D721Med (cell line): ENCODE measurements at regions not wholly inside any gene's neighbourhood (a gene's known extent, or its start where the extent isn't known, plus 50 kb on each side); places are given as distances from the start of the nearest gene placed in this dataset.

Experiments
- DNase-seq: peaks from one replicate; pipeline ENCODE4 v3.0.0; 2011; ENCODE audit warnings: low spot score; ENCODE audit not compliant: insufficient read length
- FAIRE-seq: peaks from 2 replicates; lab custom pipeline; 2011; peaks lifted over from hg19 to GRCh38; lab: Jason Lieb, UNC
- TF ChIP-seq, protein P1 (sequence below): IDR thresholded peaks from 2 replicates; pipeline ENCODE4 v1.5.1; 2012; ENCODE audit warnings: mild to moderate bottlenecking, control low read depth; ENCODE audit not compliant: insufficient read depth; ENCODE audit errors: missing control alignments

DNA sequence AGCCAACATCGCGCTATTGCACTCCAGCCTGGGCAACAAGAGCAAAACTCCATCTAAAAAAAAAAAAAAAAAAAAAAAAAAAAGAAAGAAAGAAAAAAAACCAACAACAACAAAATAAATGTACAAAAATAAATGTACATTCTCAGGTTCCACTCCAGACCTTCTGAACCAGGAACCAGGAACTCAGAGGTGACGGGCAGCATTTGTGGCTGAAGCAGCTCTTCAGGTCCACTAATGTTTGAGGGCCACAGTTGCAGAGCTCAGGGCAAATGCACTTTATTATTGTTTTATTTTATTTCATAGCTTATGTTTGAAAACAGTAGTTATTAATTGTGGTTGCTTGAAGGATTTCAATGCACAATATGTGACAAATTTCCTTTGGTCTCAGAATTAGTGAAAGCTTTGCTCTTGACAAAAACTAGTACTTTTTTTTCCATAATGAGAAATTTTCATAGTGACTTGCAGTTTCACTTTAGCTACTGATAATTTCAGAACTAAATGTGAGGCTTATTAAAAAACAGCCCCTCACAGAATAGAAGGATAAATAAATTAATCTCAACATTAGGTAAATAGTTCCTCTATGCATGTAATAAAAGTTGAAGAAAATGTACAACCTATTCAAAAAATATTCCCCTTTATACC, 378.4 kb upstream of the SPHKAP start:
- no peak for FAIRE-seq
- no peak for DNase-seq
- TF ChIP-seq, protein P1, sequence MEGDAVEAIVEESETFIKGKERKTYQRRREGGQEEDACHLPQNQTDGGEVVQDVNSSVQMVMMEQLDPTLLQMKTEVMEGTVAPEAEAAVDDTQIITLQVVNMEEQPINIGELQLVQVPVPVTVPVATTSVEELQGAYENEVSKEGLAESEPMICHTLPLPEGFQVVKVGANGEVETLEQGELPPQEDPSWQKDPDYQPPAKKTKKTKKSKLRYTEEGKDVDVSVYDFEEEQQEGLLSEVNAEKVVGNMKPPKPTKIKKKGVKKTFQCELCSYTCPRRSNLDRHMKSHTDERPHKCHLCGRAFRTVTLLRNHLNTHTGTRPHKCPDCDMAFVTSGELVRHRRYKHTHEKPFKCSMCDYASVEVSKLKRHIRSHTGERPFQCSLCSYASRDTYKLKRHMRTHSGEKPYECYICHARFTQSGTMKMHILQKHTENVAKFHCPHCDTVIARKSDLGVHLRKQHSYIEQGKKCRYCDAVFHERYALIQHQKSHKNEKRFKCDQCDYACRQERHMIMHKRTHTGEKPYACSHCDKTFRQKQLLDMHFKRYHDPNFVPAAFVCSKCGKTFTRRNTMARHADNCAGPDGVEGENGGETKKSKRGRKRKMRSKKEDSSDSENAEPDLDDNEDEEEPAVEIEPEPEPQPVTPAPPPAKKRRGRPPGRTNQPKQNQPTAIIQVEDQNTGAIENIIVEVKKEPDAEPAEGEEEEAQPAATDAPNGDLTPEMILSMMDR = no peak

DNA sequence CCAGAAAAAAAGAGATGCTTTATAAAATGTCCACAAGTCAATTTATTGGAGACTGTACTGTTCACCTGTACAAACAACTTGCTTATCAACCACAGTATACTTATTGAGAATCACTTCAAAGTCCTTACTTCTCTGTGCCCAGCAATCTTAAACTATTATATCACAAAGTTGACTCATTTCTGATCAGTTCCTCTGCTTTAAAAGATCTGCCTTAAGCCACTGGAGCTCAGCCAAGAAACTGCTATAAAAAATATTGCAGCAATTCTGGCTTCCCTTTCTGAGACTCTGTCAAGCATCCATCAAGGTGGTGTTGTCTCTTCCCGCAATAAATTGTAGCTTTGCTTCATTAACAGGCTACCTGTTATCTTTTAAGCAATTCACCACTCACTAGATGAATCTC, 375.2 kb upstream of the SPHKAP start:
- TF ChIP-seq, protein P1 = no peak
- DNase-seq = no peak
- FAIRE-seq = no peak

DNA sequence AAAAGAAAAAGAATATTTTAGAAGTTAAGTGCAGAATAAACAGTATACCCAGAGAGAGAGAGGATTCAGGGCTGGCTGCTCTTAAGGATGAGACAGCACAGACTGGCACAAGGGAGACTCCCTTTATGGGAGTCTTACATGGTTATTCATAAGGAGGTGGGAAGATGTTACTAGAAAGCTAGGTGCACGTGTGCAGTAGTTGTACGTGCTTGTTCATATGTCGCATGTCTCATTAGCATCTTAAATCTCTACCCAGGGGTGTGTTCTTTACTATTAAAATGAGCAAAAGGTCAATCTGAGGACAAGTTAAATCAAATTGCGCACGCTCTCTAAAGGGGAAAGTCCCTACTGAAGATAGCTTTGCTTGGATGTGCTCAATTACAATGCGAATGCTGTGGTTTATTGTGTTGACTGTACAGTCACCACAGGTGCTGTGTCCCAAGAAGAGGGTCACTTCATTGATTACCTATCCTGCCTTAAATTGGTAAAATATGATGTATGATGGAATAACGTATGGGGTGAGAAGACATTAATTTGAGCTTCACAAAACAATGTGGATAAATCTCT, 368.0 kb upstream of the SPHKAP start:
- DNase-seq (no peak), FAIRE-seq (no peak)
- TF ChIP-seq, protein P1 = no peak

DNA sequence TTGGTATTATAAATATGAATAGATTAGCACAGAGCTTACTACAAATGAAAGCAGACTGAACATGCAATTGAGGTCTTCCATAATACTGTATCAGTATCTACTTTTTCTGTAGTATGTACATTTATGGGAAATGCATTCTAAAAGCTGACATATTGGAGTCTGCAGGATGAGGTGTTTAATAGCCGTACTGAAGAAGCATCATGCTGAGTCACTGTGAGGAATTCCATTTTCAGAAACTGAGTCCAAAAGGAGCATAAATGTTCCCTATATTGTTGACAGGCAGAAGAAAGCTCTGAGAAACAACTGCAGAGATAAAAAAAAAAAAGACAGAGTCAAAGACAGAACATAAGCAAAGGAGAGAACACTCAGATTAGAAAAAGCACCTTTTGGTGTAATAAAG, 366.7 kb upstream of the SPHKAP start:
- DNase-seq (no peak), FAIRE-seq (no peak)
- TF ChIP-seq, protein P1 = no peak

DNA sequence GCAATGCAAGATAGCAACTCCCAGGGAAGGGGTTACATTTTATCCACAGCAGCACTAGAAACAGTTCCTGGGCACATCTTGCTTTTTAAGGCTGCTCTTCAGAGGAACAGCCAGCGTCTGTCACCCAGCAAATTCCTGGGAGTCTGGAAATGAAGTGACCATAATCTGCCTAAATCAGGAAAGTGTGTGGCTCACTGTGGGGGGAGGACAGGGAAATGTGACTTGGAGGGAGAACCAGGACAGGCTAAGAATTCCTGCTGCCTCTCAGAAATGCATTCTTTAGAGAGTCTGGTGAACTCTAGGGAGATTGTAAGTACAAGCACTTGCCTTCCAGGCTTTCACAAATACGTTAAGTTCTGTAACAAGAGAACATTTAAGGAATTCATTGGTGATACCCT, 364.3 kb upstream of the SPHKAP start:
- no peak for DNase-seq
- TF ChIP-seq, protein P1 = no peak
- FAIRE-seq = no peak

DNA sequence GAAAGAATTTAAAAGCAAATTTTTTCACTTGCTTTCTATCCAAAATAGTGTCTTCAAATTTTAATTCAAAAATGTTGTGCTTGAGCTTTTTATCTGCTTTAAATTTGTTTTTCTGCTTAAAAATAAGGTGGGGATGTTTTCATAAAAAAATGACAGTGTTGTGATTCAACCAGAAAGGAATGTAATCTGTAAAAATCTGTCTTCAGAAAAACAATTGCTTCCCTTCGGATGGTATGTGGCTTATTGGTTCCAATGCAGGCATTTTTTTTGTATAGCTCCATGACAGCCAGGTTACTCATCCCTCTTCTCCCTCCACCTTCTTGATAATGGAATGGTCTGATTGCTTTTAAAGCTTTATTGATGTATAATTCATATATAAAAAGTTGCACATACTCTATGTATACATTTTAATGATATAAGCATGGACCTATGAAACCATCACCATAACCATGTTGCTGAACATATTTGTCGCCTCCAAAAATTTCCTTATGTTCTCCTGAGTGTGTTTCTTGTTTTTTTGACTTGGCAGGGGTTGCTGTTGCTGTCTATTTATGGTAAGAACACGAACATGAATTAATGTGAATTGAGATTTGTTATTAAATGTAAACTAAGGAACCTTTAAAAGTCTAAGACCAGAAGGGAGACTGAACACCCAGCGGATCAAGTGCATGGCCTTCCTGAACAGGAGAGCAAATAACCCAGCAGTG, 363.7 kb upstream of the SPHKAP start:
- TF ChIP-seq, protein P1 = no peak
- DNase-seq (no peak), FAIRE-seq (no peak)

DNA sequence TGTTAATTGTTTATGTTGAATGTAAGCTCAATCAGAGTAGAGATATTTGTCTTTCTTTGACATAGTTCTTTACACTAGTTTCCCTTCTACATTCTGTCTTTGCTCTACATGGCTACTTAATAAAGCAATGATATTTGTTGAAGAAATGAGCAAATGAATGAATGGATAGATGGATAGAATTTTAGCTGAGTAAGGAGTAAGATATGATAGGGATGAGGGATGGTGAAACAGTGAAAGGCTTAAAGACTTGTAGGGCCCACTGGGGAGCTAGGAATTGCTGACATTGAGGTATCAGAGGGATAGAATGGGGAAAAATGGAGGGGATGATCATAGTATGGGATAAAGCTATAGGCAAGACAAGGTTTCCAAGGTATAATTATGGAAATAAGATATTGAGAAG, 361.6 kb upstream of the SPHKAP start:
- FAIRE-seq (no peak), DNase-seq (no peak)
- TF ChIP-seq, protein P1 = no peak
